Esophagus mucosa (tissue), 1 donor: ENCODE measurements at regions not wholly inside any gene's neighbourhood (a gene's known extent, or its start where the extent isn't known, plus 50 kb on each side); places are given as distances from the start of the nearest gene placed in this dataset.
A peak's percentile ranks its signal among the peaks of the same experiment; 100 is the strongest.
"Not testable (repeated sequence)": the region's sequence is repeated elsewhere in the genome, so short reads cannot be mapped to it uniquely, and the experiment has no call there.

Source experiments
- ATAC-seq: fragments of 200-7000 bp; cut with Tn5 transposase; one replicate; pipeline ENCODE4 v1.9.1; 2020
- donor health status: DM: yes; HTN: yes; CAD: no.

DNA sequence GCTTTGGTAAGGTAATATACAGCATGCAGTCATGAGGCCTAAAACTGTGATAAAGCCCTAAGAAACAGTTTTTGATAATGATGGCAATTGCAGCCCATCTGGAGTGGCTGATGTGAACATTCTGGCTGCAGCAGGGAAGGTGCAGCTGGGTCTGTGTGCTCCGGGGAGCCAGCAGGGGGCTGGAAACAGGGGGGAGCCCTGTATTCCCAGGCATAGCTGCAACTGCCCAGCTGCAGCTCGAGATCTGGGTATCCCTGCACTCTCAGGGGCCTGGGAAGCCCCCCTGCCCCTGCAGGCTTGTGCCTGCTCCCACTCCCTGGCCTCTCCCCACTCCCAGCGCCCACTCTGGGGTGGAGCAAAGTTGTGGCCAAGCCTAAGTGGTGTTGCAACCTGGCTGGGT lies 95.6 kb downstream of the RRAGB start:
- no peak for ATAC-seq

DNA sequence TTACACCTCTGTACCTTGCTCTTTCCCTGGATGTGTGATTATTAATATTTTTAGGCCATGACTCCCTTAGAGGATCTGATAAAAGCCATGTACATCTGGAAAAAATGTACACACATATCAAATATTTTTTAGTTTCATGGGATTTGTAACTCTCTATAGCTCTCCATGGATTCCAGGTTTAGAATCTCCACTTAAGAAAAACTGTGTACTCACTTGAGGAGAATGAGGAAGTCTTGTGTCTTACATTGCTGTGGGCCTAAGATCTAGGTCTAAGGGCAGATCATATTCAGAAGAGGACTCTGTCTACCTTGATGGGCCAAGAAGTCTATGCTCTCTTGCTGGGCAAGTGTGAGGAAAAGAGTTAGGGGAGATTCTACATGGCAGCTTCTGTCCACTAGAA lies 98.0 kb downstream of the RRAGB start:
- no peak for ATAC-seq

DNA sequence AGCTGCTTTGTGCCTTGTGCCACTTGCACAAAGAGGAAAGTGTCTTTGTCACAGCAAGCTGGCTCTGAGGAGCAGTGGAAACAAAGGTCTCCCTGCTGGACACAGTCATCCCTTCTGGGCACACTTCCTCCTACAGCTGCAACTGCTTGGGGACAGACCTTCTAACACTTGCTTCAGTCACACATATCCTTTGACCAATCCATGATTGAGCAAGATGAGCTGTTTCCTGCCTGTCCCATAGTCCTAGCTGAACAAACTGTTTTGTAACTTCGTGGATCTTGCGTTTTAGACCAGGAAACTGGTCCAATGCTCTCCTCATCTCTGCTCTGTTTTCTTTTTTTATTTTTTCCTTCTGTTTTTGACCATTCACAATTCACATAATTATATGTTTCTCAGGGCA lies 98.5 kb downstream of the RRAGB start:
- peak; percentile 48 for ATAC-seq

DNA sequence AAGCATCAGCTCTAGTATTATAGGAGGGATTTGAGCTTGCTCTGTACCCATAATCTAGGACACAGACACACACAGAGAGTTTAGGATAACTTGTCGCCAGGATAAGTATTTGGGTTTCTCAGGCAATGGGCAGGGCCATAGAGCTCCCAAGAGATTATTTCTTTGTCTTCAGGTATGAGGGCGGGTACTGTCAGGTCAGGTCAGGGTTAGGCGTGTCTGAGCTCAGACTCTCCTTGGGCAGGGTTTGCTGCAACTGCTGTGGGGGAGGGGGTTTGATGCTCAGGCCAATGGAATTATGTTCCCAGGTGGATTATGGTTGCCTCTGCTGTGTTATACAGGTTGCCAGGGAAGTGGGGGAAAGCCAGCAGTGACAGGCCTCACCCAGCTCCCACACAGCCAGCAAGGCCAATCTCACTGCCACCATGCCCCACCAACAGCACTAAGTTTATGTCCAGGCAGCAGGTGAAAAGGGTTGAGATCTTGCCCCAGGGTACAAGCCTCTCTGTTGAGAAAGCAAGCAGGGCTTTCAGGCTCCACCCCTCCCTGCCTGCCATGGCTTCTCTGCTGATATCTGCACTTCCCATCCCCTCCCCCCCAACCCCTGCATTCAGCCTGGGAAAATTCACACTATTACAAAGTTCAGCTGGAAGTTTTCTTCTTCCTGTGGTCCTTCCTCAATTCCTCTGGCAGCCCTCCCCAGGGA lies 101.3 kb downstream of the RRAGB start:
- peak; percentile 98 for ATAC-seq

DNA sequence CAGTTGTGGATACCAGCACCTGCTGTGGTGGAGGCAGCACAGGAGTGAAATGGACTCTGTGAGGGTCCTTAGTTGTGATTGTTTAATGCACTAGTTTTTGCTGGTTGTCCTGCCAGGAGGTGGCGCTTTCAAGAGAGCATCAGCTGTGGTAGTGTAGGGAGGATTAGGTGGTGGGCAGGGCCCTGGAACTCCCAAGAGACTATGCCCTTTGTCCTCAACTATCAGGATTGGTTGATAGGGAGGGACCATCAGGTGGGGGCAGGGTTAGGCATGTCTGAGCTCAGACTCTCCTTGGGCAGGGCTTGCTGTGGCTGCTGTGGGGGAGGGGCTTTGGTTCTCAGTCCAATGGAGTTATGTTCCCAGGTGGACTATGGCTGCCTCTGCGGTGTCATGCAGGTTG lies 121.9 kb downstream of the RRAGB start:
- no peak for ATAC-seq

DNA sequence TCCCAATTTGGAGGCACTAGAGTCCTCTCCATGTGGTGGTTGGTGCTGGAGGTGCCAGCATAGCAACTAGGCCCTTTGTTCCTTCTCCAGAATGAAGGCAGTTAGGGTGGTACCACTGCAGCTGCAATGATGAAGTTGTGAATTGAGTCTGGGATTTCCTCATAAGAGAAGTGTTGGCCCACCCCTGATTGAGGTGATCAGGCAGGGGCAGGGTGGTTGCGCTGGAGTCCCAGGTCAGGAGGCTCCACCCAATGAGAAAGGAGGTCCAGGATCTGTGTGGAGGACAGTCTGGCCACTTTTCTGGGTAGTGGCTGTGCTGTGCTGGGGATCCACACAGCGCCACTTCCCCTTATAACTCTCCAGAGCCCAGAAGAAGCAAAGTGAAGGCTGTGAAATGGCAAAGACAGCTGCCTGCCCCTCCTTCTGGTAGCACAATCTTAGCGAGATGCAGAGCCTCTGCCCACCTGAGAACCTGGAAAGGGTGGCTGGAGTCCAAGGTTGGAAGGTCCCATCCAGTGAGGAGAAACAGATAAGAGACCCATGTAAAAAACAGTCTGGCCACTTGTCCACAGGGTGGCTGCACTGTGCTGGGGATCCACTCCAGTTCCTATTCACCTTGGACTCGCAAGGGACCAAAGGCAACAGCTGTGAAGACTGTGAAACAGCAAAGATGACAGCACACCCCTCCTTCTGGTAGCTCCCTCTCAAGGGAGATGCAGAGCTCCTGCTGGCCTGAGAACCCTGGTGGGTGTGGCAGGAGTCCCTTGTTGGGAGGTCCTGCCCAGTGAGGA lies 124.6 kb downstream of the RRAGB start:
- ATAC-seq = no peak

DNA sequence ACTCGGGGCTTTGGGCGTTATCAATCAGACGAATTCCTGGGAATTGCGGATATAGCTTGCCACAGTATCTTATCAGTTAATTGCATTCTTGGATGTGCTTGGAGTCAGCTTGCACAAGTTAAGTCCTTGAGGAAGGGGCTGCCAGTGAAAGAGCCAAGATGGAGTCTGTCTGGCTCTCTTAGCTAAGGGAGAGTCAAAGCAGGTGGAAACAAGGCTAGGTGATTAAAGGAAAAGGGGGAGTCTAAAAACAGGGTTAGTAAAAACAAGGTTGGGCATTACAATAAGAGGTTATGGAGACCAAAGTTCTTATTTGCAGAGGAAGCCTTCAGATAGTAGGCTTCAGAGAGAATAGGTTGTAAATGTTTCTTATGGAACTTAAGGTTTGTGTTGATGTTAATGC lies 149.2 kb downstream of the RRAGB start:
- ATAC-seq = not testable (repeated sequence)

DNA sequence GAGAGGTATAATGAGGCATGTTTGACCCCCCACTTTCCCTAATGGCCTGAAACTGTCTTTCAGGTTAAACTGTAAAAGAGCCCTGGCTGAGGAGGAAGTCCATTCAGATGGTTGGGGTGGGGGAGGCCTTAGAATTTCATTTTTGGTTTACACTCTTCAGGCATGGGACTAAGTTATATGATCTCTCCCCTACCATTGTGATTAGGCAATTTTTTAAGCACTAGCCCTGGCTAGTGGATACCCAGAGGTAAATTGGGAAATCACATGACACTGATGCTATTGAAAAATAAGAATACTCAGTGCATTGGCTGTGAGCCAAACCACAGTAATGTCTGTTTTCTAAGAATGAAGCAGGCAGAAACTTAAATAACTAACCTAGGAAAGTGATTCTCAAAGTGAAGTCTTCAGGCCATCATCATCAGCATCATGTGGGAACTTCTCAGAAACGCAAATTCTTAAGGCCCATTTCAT lies 149.7 kb downstream of the RRAGB start:
- ATAC-seq = no peak

DNA sequence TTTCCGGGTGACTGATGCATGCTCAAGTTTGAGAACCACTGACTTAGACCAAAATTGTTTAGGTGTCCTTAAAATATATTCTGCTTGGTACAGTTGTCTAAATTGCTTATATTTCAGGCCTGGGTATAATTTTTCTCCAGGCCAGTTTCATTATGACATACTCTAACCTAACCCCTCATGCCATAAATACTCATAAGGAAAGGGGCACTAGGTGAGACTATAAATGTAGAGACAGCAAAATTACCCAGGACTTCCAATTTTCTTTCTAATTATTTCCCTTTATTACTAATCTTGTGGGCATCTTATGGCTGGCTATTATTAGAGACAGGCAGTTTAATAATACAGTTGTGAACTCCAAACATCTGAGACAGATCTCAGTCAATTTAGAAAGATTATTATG lies 150.2 kb downstream of the RRAGB start:
- no peak for ATAC-seq

DNA sequence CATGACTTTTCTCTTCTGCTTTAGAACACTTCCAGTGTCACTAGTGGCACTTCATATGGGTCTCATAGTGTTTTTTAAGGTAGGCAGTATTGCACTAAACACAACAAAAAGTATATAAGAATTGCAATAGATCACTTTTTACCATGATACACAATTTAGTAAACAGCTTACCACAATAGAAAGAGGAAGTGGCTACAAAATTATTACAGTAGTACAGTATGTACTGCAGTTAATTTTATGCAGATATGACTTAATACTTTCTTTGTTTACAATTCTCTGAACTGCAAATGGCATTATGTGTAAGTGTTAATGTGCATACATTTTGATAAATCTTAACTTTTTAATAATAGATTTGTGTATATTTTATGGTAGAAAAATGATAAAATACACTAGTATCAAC lies 157.3 kb downstream of the RRAGB start:
- no peak for ATAC-seq

DNA sequence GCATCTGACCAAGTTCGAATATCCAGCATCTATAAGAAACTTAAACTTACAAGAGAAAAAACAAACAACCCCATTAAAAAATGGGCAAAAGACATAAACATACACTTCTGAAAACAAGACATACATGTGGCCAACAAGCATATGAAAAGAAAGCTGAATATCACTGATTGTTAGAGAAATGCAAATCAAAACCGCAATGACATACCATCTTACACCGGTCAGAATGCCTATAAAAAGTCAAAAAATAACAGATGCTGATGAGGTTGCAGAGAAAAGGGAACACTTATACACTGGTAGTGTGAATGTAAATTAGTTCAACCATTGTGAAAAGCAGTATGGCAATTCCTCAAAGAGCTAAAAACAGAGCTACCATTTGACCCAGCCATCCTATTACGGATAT lies 166.0 kb downstream of the RRAGB start:
- ATAC-seq = not testable (repeated sequence)

DNA sequence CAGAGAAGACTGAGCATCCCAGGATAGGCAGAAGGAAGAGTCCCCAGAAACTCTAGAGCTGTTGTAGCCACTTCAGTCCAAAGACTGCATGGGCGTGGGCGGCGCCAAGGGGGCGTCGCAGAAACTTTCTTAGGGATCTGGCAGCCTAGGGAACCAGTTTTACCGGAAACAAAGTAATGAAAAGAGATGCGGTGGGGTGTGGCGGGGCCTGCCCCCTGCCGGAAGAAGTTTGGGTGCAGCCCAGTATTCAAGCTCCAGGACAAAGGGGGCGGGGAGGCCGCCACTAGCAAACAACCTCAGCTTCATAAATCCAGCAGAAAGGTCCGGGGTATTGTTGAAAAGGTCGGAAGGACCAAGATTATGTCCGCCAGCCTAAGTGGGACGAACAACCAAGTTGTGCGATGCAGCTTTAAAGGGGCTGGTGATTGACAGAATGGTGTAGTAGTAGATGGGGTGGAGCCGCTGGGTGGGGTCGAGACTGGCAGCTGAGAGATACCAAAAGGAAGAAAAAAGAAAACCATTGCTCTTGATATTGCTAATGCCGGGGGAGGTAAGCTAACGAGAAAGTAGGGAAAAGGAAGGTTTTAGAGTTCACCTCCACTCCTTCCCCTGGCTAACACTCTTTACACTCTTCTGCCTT lies 190.5 kb downstream of the RRAGB start:
- ATAC-seq = peak; percentile 95

DNA sequence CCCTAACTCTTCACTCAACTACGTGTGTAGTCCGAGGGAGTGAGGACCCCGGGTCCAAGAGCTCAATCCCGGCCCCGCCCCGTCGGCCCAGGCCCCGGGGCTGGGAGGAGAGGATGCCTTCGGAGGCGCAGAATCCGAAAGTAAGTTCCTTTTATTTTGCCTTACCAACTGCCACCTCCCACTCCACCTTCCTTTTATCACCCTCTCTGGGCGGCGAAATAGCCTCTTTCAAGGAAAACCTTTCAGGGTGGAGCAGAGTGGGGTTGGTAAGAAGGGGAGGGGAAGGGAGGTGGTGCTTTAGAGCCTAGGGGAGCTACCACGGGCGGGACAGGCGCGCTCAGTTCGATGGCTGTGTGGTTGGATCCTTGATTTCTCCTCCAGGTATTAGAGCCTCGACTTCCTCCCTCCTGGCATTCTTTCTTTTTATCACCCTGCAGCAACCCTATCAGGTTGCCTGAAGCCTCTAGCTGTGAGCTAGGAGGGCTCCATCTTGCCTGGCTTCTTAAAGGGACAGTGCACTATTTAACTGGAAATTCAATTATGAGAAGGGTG lies 191.2 kb downstream of the RRAGB start:
- ATAC-seq = peak; percentile 51

DNA sequence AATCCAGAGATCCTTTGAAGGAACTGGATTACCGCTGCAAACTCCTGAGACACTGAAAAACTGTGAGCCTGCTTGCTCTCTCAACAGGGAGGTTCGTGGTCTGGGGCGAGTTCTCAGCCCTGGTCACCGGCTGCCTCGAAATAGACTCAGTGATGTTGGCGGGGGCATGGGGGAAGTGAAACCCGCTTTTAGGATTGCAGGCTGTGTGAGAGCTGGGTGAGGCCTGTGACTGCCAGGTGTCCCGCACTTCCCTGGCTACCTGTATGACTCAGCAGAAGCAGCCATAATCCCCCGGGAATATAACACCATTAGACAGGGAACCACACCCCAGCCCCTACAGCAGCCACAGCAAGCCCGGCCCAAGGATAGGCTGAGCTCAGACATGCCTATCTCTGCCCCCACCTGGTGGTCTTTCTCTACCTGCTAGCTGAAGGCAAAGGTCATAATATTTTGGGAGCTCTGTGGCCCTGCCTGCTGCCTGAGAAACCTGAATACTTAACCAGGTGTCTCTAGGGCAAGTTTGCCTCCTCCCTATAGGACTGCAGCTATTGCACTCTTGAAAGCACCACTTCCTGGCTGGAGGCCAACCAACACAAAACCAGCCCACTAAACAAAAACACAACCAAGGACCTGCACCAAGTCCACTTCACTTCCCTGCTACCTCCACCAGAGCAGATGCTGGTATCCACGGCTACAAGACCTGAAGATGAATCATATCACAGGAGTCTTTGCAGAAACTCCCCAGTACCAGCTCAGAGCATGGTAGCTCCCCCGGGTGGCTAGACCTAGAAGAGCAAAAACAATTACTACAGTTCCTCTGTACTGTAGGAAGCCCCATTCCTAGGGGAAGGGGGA lies 202.0 kb downstream of the RRAGB start:
- ATAC-seq = peak; percentile 55

DNA sequence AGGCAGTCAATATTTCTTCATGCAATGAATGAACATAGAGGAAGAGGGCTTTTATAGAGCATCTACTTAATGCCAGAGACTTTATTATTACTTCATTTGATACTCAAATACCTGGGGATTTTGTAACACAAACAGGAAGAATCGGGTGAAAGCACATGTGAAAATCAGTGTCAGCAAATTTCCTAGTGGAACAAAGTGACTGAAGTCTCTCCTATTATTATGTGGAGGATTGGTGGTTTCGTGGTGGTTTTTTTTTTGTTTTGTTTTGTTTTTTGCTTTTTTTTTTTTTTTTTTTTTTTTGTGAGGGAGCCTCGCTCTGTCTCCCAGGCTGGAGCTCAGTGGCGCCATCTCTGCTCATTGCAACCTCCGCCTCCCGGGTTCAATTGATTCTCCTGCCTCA lies 207.0 kb downstream of the RRAGB start:
- no peak for ATAC-seq

DNA sequence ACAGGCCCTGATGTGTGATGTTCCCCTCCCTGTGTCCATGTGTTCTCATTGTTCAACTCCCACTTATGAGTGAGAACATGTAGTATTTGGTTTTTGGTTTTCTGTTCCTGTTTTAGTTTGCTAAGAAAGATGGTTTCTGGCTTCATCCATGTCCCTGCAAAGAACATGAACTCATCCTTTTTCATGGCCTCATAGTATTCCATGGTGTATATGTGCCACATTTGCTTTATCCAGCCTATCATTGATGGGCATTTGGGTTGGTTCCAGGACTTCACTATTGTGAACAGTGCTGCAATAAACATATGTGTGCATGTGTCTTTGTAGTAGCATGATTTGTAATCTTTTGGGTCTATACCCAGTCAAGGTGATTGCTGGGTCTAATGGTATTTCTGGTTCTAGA lies 211.0 kb downstream of the RRAGB start:
- ATAC-seq = not testable (repeated sequence)
